ENCODE measurements at regions not wholly inside any gene's neighbourhood (a gene's known extent, or its start where the extent isn't known, plus 50 kb on each side); places are given as distances from the start of the nearest gene placed in this dataset.

GRCh38 chr2:12081481-12082210 lies 335.2 kb downstream of the LPIN1 start:
- TF ChIP-seq CTCF (IDR thresholded peaks at IDR 0.05) (no peak), POLR2AphosphoS5 (IDR thresholded peaks at IDR 0.05) (no peak)
